ENCODE measurements at regions not wholly inside any gene's neighbourhood (a gene's known extent, or its start where the extent isn't known, plus 50 kb on each side); places are given as distances from the start of the nearest gene placed in this dataset.

DNA sequence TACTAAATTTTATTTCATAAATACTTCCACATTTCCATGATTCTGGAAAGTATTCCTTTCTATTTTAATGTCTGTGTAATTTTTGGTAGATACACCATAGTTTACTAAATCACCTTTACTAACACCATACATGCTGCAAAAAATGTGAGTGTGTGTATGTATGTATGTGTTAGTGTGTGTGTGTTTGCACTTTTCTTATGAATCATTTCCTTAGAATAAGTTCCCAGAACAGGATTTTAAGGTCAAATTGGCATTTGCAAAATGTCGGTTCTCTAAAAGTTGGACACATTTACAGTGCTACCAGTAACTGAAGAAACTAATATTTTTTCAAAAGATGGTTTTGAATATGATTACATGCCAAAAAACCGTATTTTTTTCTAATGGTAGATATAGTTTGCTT, 137.1 kb downstream of the CYB561 start:
- TF ChIP-seq POLR2AphosphoS5 (IDR thresholded peaks at IDR 0.05) (no peak), RAD21 (conservative IDR thresholded peaks at IDR 0.05) (no peak), EZH2 (IDR thresholded peaks at IDR 0.05; ENCODE audit: borderline replicate concordance, insufficient read depth, low read length, poor library complexity, severe bottlenecking) (no peak), SMC3 (conservative IDR thresholded peaks at IDR 0.05; ENCODE audit: poor library complexity) (no peak), TAF1 (IDR thresholded peaks at IDR 0.05; ENCODE audit: low read depth) (no peak), EP300 (conservative IDR thresholded peaks at IDR 0.05; ENCODE audit: poor library complexity, severe bottlenecking) (no peak)
- TF ChIP-seq, protein P1, sequence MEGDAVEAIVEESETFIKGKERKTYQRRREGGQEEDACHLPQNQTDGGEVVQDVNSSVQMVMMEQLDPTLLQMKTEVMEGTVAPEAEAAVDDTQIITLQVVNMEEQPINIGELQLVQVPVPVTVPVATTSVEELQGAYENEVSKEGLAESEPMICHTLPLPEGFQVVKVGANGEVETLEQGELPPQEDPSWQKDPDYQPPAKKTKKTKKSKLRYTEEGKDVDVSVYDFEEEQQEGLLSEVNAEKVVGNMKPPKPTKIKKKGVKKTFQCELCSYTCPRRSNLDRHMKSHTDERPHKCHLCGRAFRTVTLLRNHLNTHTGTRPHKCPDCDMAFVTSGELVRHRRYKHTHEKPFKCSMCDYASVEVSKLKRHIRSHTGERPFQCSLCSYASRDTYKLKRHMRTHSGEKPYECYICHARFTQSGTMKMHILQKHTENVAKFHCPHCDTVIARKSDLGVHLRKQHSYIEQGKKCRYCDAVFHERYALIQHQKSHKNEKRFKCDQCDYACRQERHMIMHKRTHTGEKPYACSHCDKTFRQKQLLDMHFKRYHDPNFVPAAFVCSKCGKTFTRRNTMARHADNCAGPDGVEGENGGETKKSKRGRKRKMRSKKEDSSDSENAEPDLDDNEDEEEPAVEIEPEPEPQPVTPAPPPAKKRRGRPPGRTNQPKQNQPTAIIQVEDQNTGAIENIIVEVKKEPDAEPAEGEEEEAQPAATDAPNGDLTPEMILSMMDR (IDR thresholded peaks at IDR 0.05; ENCODE audit: poor library complexity, severe bottlenecking), result no peak
- TF ChIP-seq, protein P2, sequence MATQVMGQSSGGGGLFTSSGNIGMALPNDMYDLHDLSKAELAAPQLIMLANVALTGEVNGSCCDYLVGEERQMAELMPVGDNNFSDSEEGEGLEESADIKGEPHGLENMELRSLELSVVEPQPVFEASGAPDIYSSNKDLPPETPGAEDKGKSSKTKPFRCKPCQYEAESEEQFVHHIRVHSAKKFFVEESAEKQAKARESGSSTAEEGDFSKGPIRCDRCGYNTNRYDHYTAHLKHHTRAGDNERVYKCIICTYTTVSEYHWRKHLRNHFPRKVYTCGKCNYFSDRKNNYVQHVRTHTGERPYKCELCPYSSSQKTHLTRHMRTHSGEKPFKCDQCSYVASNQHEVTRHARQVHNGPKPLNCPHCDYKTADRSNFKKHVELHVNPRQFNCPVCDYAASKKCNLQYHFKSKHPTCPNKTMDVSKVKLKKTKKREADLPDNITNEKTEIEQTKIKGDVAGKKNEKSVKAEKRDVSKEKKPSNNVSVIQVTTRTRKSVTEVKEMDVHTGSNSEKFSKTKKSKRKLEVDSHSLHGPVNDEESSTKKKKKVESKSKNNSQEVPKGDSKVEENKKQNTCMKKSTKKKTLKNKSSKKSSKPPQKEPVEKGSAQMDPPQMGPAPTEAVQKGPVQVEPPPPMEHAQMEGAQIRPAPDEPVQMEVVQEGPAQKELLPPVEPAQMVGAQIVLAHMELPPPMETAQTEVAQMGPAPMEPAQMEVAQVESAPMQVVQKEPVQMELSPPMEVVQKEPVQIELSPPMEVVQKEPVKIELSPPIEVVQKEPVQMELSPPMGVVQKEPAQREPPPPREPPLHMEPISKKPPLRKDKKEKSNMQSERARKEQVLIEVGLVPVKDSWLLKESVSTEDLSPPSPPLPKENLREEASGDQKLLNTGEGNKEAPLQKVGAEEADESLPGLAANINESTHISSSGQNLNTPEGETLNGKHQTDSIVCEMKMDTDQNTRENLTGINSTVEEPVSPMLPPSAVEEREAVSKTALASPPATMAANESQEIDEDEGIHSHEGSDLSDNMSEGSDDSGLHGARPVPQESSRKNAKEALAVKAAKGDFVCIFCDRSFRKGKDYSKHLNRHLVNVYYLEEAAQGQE (IDR thresholded peaks at IDR 0.05; ENCODE audit: borderline replicate concordance), result no peak
